Mesothelial cell of epicardium (in vitro differentiated cells): ENCODE measurements at regions not wholly inside any gene's neighbourhood (a gene's known extent, or its start where the extent isn't known, plus 50 kb on each side); places are given as distances from the start of the nearest gene placed in this dataset.

Source experiments
- DNase-seq, 2 experiments: peaks; one replicate each; pipeline ENCODE4 v3.0.0; 2021; ENCODE audit warnings: low spot score in 2 of 2; ENCODE audit not compliant: unreplicated experiment in 2 of 2
- H3K27ac Mint-ChIP-seq: 2 replicates; pipeline ENCODE4 v1.8.0; 2021; ENCODE audit warnings: mixed read lengths
- H3K27me3 Mint-ChIP-seq: 2 replicates; pipeline ENCODE4 v1.8.0; 2021; ENCODE audit warnings: low read depth, mixed read lengths
- H3K36me3 Mint-ChIP-seq: 2 replicates; pipeline ENCODE4 v1.8.0; 2021; ENCODE audit warnings: mixed read lengths
- H3K4me1 Mint-ChIP-seq: 2 replicates; pipeline ENCODE4 v1.8.0; 2021; ENCODE audit warnings: mixed read lengths
- H3K4me3 Mint-ChIP-seq: 2 replicates; pipeline ENCODE4 v1.8.0; 2021; ENCODE audit warnings: mild to moderate bottlenecking, moderate library complexity, mixed read lengths
- H3K9me3 Mint-ChIP-seq: 2 replicates; pipeline ENCODE4 v1.8.0; 2021; ENCODE audit warnings: mixed read lengths
- TF ChIP-seq, protein P1 (sequence below): fragments of 200-600 bp; sonication (generic); IDR thresholded peaks from one replicate; pipeline ENCODE4 v1.5.0; 2021; ENCODE audit warnings: antibody characterized with exemption; ENCODE audit not compliant: unreplicated experiment

DNA sequence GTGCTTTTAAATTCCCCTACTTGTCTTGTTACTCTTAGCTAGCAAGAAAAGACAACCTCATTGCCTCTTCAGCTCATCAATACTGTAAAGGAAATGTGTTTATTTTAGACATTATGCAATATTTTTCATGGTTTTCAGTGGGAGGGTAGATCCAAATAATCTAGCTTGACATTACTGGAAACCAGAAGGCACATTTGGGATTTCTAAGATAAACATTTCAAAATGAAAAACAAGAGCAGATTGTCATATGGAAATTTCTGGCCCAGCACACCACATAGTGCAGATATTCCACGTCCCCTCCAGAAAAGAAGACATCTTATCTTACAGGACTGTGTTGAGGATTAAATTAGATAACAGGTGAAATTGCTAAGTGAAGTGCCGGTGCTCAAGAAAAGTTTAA lies 296.9 kb downstream of the MSX2 start:
- TF ChIP-seq, protein P1, sequence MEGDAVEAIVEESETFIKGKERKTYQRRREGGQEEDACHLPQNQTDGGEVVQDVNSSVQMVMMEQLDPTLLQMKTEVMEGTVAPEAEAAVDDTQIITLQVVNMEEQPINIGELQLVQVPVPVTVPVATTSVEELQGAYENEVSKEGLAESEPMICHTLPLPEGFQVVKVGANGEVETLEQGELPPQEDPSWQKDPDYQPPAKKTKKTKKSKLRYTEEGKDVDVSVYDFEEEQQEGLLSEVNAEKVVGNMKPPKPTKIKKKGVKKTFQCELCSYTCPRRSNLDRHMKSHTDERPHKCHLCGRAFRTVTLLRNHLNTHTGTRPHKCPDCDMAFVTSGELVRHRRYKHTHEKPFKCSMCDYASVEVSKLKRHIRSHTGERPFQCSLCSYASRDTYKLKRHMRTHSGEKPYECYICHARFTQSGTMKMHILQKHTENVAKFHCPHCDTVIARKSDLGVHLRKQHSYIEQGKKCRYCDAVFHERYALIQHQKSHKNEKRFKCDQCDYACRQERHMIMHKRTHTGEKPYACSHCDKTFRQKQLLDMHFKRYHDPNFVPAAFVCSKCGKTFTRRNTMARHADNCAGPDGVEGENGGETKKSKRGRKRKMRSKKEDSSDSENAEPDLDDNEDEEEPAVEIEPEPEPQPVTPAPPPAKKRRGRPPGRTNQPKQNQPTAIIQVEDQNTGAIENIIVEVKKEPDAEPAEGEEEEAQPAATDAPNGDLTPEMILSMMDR: no peak
- Mint-ChIP-seq H3K36me3 (peaks cover 6% of the 10 kb centered on the region), H3K27ac (no peak overlapping the region), H3K27me3 (peaks cover 37% of the 10 kb centered on the region), H3K4me1 (no peaks in the 10 kb centered on the region), H3K9me3 (peaks cover 12% of the 10 kb centered on the region), H3K4me3 (no peak overlapping the region)
- DNase-seq: no peak

DNA sequence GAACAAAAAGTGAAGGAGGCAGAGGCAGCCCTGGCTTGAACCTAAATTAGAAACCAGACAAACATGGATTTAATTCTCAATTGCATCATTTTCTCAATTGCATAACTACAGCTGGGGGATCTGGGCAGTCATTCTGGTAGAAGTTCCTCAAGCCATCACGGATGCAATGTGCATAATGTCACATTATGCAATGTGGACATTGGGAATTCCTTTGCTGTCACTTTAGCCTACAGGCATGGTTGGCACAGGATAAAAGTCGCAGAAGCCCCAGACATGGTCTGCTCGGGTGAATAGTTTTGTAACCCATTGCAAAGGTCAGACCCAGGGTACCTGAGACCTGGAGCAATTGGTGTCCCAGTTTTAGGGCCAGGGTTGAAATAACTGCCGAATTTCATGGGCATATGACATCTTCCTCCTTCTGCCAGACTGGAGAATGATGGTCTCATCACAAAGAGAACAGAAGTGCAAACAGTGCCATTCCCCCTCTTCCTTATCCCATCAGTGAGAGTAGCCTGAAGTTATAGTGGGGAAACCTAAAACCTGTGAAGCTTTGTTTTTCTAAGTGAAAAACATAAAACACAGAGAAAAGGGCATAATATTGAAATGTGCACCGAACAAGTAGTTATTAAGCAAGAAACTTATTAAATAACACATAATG lies 290.8 kb downstream of the MSX2 start:
- TF ChIP-seq, protein P1: no peak
- no peaks in the 10 kb centered on the region for H3K4me1 Mint-ChIP-seq
- H3K27ac Mint-ChIP-seq: no peak overlapping the region
- no peaks in the 10 kb centered on the region for H3K36me3 Mint-ChIP-seq
- H3K27me3 Mint-ChIP-seq: peaks cover 44% of the 10 kb centered on the region
- DNase-seq: no peak
- H3K9me3 Mint-ChIP-seq: peaks cover 2% of the 10 kb centered on the region
- no peak overlapping the region for H3K4me3 Mint-ChIP-seq

DNA sequence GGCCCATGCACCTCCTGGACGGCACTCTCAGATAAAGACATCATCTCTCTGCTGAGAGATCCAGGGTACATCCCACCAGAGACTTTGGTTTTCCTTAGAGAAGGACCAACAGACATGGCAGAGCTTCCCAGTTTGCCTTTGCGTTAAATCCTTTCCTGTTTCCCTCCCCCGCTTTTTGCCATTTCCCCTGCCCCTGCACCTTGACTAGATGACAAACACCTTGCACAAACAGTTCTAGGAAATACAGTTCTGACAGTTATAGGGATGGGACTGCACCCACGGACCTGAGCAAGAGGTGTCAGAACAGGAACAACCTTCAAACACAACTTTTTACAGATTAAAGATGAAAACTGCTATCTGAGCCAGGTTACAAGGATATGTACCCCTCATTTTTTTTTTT lies 288.9 kb downstream of the MSX2 start:
- H3K36me3 Mint-ChIP-seq: no peaks in the 10 kb centered on the region
- TF ChIP-seq, protein P1: no peak
- no peak overlapping the region for H3K27ac Mint-ChIP-seq
- peaks cover 35% of the 10 kb centered on the region for H3K27me3 Mint-ChIP-seq
- H3K9me3 Mint-ChIP-seq: peaks cover 14% of the 10 kb centered on the region
- H3K4me1 Mint-ChIP-seq: no peaks in the 10 kb centered on the region
- no peak for DNase-seq
- H3K4me3 Mint-ChIP-seq: no peak overlapping the region

DNA sequence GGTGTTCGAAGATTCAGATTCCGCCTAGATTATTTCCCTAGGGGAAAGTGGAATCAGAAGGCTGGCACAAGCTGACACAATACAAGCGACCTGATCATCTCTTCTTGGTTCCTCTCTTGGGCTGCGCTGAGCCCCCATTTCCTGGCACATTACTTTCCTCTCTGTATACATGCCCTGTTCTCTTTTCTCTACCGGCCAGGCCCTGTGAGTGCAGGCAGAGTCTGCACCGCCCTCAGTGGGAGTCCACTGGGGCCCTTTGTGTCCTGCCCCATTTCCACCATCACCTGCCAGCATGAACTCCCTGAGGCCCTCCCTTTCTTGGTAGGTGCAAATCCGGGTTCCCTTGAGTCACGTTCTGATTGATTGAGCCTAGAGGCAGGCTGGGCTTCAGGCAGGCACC lies 287.9 kb downstream of the MSX2 start:
- H3K27me3 Mint-ChIP-seq: peaks cover 30% of the 10 kb centered on the region
- H3K36me3 Mint-ChIP-seq: no peaks in the 10 kb centered on the region
- H3K9me3 Mint-ChIP-seq: peaks cover 14% of the 10 kb centered on the region
- TF ChIP-seq, protein P1: no peak
- DNase-seq: no peak
- no peaks in the 10 kb centered on the region for H3K4me1 Mint-ChIP-seq
- no peak overlapping the region for H3K4me3 Mint-ChIP-seq
- H3K27ac Mint-ChIP-seq: no peak overlapping the region

DNA sequence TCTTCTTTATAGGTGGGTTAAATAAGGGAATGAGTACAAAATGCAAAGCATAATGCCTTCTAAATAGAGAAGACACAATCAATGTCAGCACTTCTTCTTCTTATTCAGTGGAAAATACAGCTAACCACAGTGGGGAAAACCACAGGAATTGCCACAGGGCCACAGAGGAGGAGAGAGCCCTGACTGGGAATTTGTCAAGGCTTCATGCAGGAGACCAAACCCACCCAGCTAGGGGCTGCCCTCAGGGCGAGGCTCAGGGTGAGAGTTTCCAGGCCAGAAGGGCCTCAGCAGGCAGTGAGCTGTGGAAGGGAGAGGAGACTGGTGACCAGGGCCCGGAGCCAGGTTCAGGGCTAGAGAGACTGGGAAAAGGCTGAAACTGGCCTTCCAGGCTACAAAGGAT lies 279.1 kb downstream of the MSX2 start:
- H3K36me3 Mint-ChIP-seq: no peaks in the 10 kb centered on the region
- H3K27me3 Mint-ChIP-seq: peaks cover 54% of the 10 kb centered on the region
- H3K27ac Mint-ChIP-seq: no peak overlapping the region
- no peak for DNase-seq
- peaks cover 5% of the 10 kb centered on the region for H3K9me3 Mint-ChIP-seq
- TF ChIP-seq, protein P1: no peak
- no peak overlapping the region for H3K4me3 Mint-ChIP-seq
- H3K4me1 Mint-ChIP-seq: peaks cover 5% of the 10 kb centered on the region
